Liver (tissue), 8 donors: ENCODE measurements at regions not wholly inside any gene's neighbourhood (a gene's known extent, or its start where the extent isn't known, plus 50 kb on each side); places are given as distances from the start of the nearest gene placed in this dataset.

Experiments
- DNase-seq: peaks from one replicate; pipeline ENCODE4 v3.0.0-alpha.2; 2017; ENCODE audit warnings: low spot score
- H3K27ac ChIP-seq, 2 donors: one replicate each; pipeline ENCODE4 v1.7.0; 2013; ENCODE audit warnings: inconsistent platforms in 2 of 2, low read length in 2 of 2, control low read depth in 1 of 2, low read depth in 1 of 2, mild to moderate bottlenecking in 1 of 2
- H3K27me3 ChIP-seq, 4 donors: one replicate each; pipeline versions ENCODE4 v1.6.1 to v1.7.0; 2013; ENCODE audit warnings: low read length in 3 of 4, inconsistent platforms in 1 of 4, mild to moderate bottlenecking in 1 of 4, moderate library complexity in 1 of 4; ENCODE audit not compliant: control insufficient read depth in 4 of 4, insufficient read depth in 4 of 4
- H3K36me3 ChIP-seq, 4 donors: one replicate each; pipeline versions ENCODE4 v1.6.1 to v1.7.0; 2013; ENCODE audit warnings: low read length in 3 of 4, mild to moderate bottlenecking in 3 of 4, low read depth in 1 of 4, moderate library complexity in 1 of 4; ENCODE audit not compliant: control insufficient read depth in 4 of 4, insufficient read depth in 3 of 4
- H3K4me1 ChIP-seq, 4 donors: one replicate each; pipeline versions ENCODE4 v1.6.1 to v1.7.0; 2013; ENCODE audit warnings: low read length in 3 of 4, mild to moderate bottlenecking in 3 of 4, moderate library complexity in 1 of 4; ENCODE audit not compliant: control insufficient read depth in 4 of 4, insufficient read depth in 4 of 4
- H3K4me3 ChIP-seq, 3 donors: one replicate each; pipeline versions ENCODE4 v1.6.1 to v1.7.0; 2013; ENCODE audit warnings: low read length in 3 of 3, control low read depth in 1 of 3, low read depth in 1 of 3, mild to moderate bottlenecking in 1 of 3
- H3K9ac ChIP-seq, 2 donors: one replicate each; pipeline ENCODE4 v1.7.0; 2013; ENCODE audit warnings: low read length in 2 of 2, mild to moderate bottlenecking in 2 of 2, moderate library complexity in 2 of 2, control low read depth in 1 of 2, low read depth in 1 of 2
- H3K9me3 ChIP-seq, 4 donors: one replicate each; pipeline versions ENCODE4 v1.6.1 to v1.7.0; 2013; ENCODE audit warnings: low read length in 3 of 4; ENCODE audit not compliant: control insufficient read depth in 4 of 4
- ATF3 ChIP-seq: IDR thresholded peaks from 2 replicates; pipeline ENCODE4 v1.6.1; 2016; ENCODE audit warnings: antibody characterized with exemption
- CTCF ChIP-seq: fragments of 150-350 bp; IDR thresholded peaks from 2 replicates; pipeline ENCODE4 v1.5.1; 2017; ENCODE audit warnings: improper control_type of control experiment, low read depth, low read length; ENCODE audit not compliant: missing input control
- EGR1 ChIP-seq, 2 donors: IDR thresholded peaks; 2 replicates each; pipeline ENCODE4 v1.6.1; 2016 to 2018; ENCODE audit warnings: antibody characterized with exemption in 2 of 2, low read depth in 2 of 2
- FOXA1 ChIP-seq: IDR thresholded peaks from 2 replicates; pipeline ENCODE4 v1.6.1; 2016; ENCODE audit warnings: antibody characterized with exemption
- HNF4G ChIP-seq: IDR thresholded peaks from 2 replicates; pipeline ENCODE4 v1.6.1; 2016; ENCODE audit warnings: antibody characterized with exemption
- RAD21 ChIP-seq, 2 donors: IDR thresholded peaks; 2 replicates each; pipeline ENCODE4 v1.6.1; 2016; ENCODE audit warnings: antibody characterized with exemption in 2 of 2, mild to moderate bottlenecking in 2 of 2
- REST ChIP-seq: IDR thresholded peaks from 2 replicates; pipeline ENCODE4 v1.6.1; 2016; ENCODE audit warnings: antibody characterized with exemption, mild to moderate bottlenecking
- RXRA ChIP-seq, 2 donors: IDR thresholded peaks; 2 replicates each; pipeline ENCODE4 v1.6.1; 2017 to 2018; ENCODE audit warnings: antibody characterized with exemption in 2 of 2, mild to moderate bottlenecking in 1 of 2
- SP1 ChIP-seq: IDR thresholded peaks from 2 replicates; pipeline ENCODE4 v1.6.1; 2018; ENCODE audit warnings: antibody characterized with exemption, mild to moderate bottlenecking
- TAF1 ChIP-seq: conservative IDR thresholded peaks from 2 replicates; pipeline ENCODE4 v1.6.1; 2016; ENCODE audit warnings: antibody characterized with exemption, mild to moderate bottlenecking
- ZBTB33 ChIP-seq: IDR thresholded peaks from 2 replicates; pipeline ENCODE4 v1.6.1; 2016; ENCODE audit warnings: antibody characterized with exemption
- WGBS: extraction: QIAGEN DNeasy Blood & Tissue Kit; methylation state at CpG from one replicate; pipeline ENCODE4 v1.1.7; 2013; 5-methylcytosine and 5-hydroxymethylcytosine counted together
- donor health status: healthy.
- donor health status: healthy.
- donor health status: healthy.
- donor health status: healthy.
- donor health status: healthy.

- Histone ChIP-seq H3K4me1 (no peaks in the 10 kb centered on the region), H3K36me3 (no peaks in the 10 kb centered on the region), H3K9ac (no peak overlapping the region), H3K27me3 (peaks cover 0 to 4% (median 0%) of the 10 kb centered on the region in 4 donors), H3K4me3 (no peak overlapping the region), H3K27ac (no peak overlapping the region), H3K9me3 (no peaks in the 10 kb centered on the region)
- WGBS, result 73% methylated on average over 2 of the region's 2 CpGs
- no peak for DNase-seq
- TF ChIP-seq HNF4G, result no peak
- no peak for TF ChIP-seq TAF1
- TF ChIP-seq FOXA1, result no peak
- TF ChIP-seq EGR1 (IDR thresholded peaks at IDR 0.05; ENCODE audit: low read depth in 2 of 2), result no peak
- TF ChIP-seq CTCF, result no peak
- TF ChIP-seq ZBTB33, result no peak
- TF ChIP-seq SP1, result no peak
These were observed 129.5 kb upstream of the ABI3BP start for GRCh38 chr3:101122681-101123080.

- H3K36me3 ChIP-seq, result no peaks in the 10 kb centered on the region
- no peaks in the 10 kb centered on the region for H3K9me3 ChIP-seq
- no peak overlapping the region for H3K4me3 ChIP-seq
- no peak overlapping the region for H3K27ac ChIP-seq
- H3K27me3 ChIP-seq, result peaks cover 0 to 4% (median 0%) of the 10 kb centered on the region in 4 donors
- H3K4me1 ChIP-seq, result no peaks in the 10 kb centered on the region
- TF ChIP-seq TAF1, result no peak
- no peak for TF ChIP-seq SP1
- no peak for TF ChIP-seq RXRA (IDR thresholded peaks at IDR 0.05)
- no peak for TF ChIP-seq RAD21 (IDR thresholded peaks at IDR 0.05)
- no peak for TF ChIP-seq HNF4G
- no peak for TF ChIP-seq EGR1 (IDR thresholded peaks at IDR 0.05; ENCODE audit: low read depth in 2 of 2)
- no peak for TF ChIP-seq REST
- no peak for TF ChIP-seq ATF3
- WGBS, result 81% methylated on average over 2 of the region's 2 CpGs
- H3K9ac ChIP-seq, result no peak overlapping the region
- DNase-seq, result no peak
These were observed 126.8 kb upstream of the ABI3BP start for GRCh38 chr3:101120039-101120438.
